ENCODE measurements at regions not wholly inside any gene's neighbourhood (a gene's known extent, or its start where the extent isn't known, plus 50 kb on each side); places are given as distances from the start of the nearest gene placed in this dataset.

GRCh38 chr2:104254017-104254416 is 599.9 kb upstream of the POU3F3 start:
- intact Hi-C loops (cut with micrococcal nuclease), result no loop called here
- Mint-ChIP-seq H3K4me3 (no peak overlapping the region), H3K9me3 (peaks cover 4% of the 10 kb centered on the region), H3K27ac (no peak overlapping the region), H3K27me3 (ENCODE audit: insufficient read depth) (no peaks in the 10 kb centered on the region), H3K36me3 (ENCODE audit: low read depth) (no peaks in the 10 kb centered on the region), H3K4me1 (ENCODE audit: low read depth) (no peaks in the 10 kb centered on the region)
- no peak for DNase-seq (ENCODE audit: low spot score)

GRCh38 chr2:104262714-104263113 is 591.2 kb upstream of the POU3F3 start:
- no peak for DNase-seq (ENCODE audit: low spot score)
- Mint-ChIP-seq H3K27ac (no peak overlapping the region), H3K9me3 (peaks cover 27% of the 10 kb centered on the region), H3K4me1 (ENCODE audit: low read depth) (no peaks in the 10 kb centered on the region), H3K27me3 (ENCODE audit: insufficient read depth) (no peaks in the 10 kb centered on the region), H3K4me3 (no peak overlapping the region), H3K36me3 (ENCODE audit: low read depth) (no peaks in the 10 kb centered on the region)
- intact Hi-C loops (cut with micrococcal nuclease), result no loop called here

GRCh38 chr2:104279646-104280045 is 574.3 kb upstream of the POU3F3 start:
- Mint-ChIP-seq H3K4me3 (no peak overlapping the region), H3K27ac (no peak overlapping the region), H3K9me3 (no peaks in the 10 kb centered on the region), H3K27me3 (ENCODE audit: insufficient read depth) (no peaks in the 10 kb centered on the region), H3K4me1 (ENCODE audit: low read depth) (no peaks in the 10 kb centered on the region), H3K36me3 (ENCODE audit: low read depth) (no peaks in the 10 kb centered on the region)
- intact Hi-C loops (cut with micrococcal nuclease), result no loop called here
- no peak for DNase-seq (ENCODE audit: low spot score)

- intact Hi-C loops (cut with micrococcal nuclease), result no loop called here
- Mint-ChIP-seq H3K9me3 (no peaks in the 10 kb centered on the region), H3K27ac (no peak overlapping the region)
These were observed 573.7 kb upstream of the POU3F3 start for GRCh38 chr2:104280216-104280615.

GRCh38 chr2:104286841-104287240 is 567.1 kb upstream of the POU3F3 start:
- H3K4me1 Mint-ChIP-seq (ENCODE audit: low read depth), result no peaks in the 10 kb centered on the region
- no peak for DNase-seq (ENCODE audit: low spot score)
- intact Hi-C loops (cut with micrococcal nuclease), result no loop called here

More at GRCh38 chr2:104280216-104280615, 573.7 kb upstream of the POU3F3 start:
- Mint-ChIP-seq H3K36me3 (ENCODE audit: low read depth) (no peaks in the 10 kb centered on the region), H3K4me3 (no peak overlapping the region), H3K27me3 (ENCODE audit: insufficient read depth) (no peaks in the 10 kb centered on the region), H3K4me1 (ENCODE audit: low read depth) (no peaks in the 10 kb centered on the region)
- DNase-seq (ENCODE audit: low spot score), result no peak

GRCh38 chr2:104289651-104290565 is 564.0 kb upstream of the POU3F3 start:
- Mint-ChIP-seq H3K36me3 (ENCODE audit: low read depth) (no peaks in the 10 kb centered on the region), H3K4me1 (ENCODE audit: low read depth) (no peaks in the 10 kb centered on the region), H3K4me3 (no peak overlapping the region), H3K27me3 (ENCODE audit: insufficient read depth) (no peaks in the 10 kb centered on the region), H3K27ac (no peak overlapping the region), H3K9me3 (no peaks in the 10 kb centered on the region)
- intact Hi-C loops (cut with micrococcal nuclease), result no loop called here
- DNase-seq (ENCODE audit: low spot score), result no peak

More at GRCh38 chr2:104286841-104287240, 567.1 kb upstream of the POU3F3 start:
- H3K27me3 Mint-ChIP-seq (ENCODE audit: insufficient read depth), result no peaks in the 10 kb centered on the region
- no peaks in the 10 kb centered on the region for H3K9me3 Mint-ChIP-seq
- H3K27ac Mint-ChIP-seq, result no peak overlapping the region
- no peak overlapping the region for H3K4me3 Mint-ChIP-seq
- H3K36me3 Mint-ChIP-seq (ENCODE audit: low read depth), result no peaks in the 10 kb centered on the region

- Mint-ChIP-seq H3K27me3 (ENCODE audit: insufficient read depth) (no peaks in the 10 kb centered on the region), H3K9me3 (no peaks in the 10 kb centered on the region), H3K36me3 (ENCODE audit: low read depth) (no peaks in the 10 kb centered on the region), H3K27ac (no peak overlapping the region), H3K4me1 (ENCODE audit: low read depth) (no peaks in the 10 kb centered on the region), H3K4me3 (no peak overlapping the region)
- intact Hi-C loops (cut with micrococcal nuclease), result no loop called here
- no peak for DNase-seq (ENCODE audit: low spot score)
These were observed 563.4 kb upstream of the POU3F3 start for GRCh38 chr2:104290566-104290891.

- H3K27me3 Mint-ChIP-seq (ENCODE audit: insufficient read depth), result no peaks in the 10 kb centered on the region
- no peak overlapping the region for H3K4me3 Mint-ChIP-seq
- H3K9me3 Mint-ChIP-seq, result no peaks in the 10 kb centered on the region
- H3K27ac Mint-ChIP-seq, result no peak overlapping the region
- no peaks in the 10 kb centered on the region for H3K4me1 Mint-ChIP-seq (ENCODE audit: low read depth)
- no peaks in the 10 kb centered on the region for H3K36me3 Mint-ChIP-seq (ENCODE audit: low read depth)
- intact Hi-C loops (cut with micrococcal nuclease), result no loop called here
- no peak for DNase-seq (ENCODE audit: low spot score)
These were observed 541.2 kb upstream of the POU3F3 start for GRCh38 chr2:104312684-104313083.

GRCh38 chr2:104318001-104318665 is 535.8 kb upstream of the POU3F3 start:
- Mint-ChIP-seq H3K4me1 (ENCODE audit: low read depth) (no peaks in the 10 kb centered on the region), H3K36me3 (ENCODE audit: low read depth) (no peaks in the 10 kb centered on the region), H3K27me3 (ENCODE audit: insufficient read depth) (no peaks in the 10 kb centered on the region), H3K27ac (no peak overlapping the region), H3K9me3 (no peaks in the 10 kb centered on the region), H3K4me3 (no peak overlapping the region)
- intact Hi-C loops (cut with micrococcal nuclease), result no loop called here
- DNase-seq (ENCODE audit: low spot score), result no peak

- Mint-ChIP-seq H3K9me3 (no peaks in the 10 kb centered on the region), H3K4me1 (ENCODE audit: low read depth) (no peaks in the 10 kb centered on the region)
- intact Hi-C loops (cut with micrococcal nuclease), result no loop called here
These were observed 532.7 kb upstream of the POU3F3 start for GRCh38 chr2:104321116-104321795.

GRCh38 chr2:104321796-104322349 is 532.0 kb upstream of the POU3F3 start:
- no peak overlapping the region for H3K4me3 Mint-ChIP-seq
- H3K27ac Mint-ChIP-seq, result no peak overlapping the region
- no peak for DNase-seq (ENCODE audit: low spot score)
- H3K9me3 Mint-ChIP-seq, result no peaks in the 10 kb centered on the region
- intact Hi-C loops (cut with micrococcal nuclease), result no loop called here
- no peaks in the 10 kb centered on the region for H3K4me1 Mint-ChIP-seq (ENCODE audit: low read depth)
- H3K27me3 Mint-ChIP-seq (ENCODE audit: insufficient read depth), result no peaks in the 10 kb centered on the region
- H3K36me3 Mint-ChIP-seq (ENCODE audit: low read depth), result no peaks in the 10 kb centered on the region

More at GRCh38 chr2:104321116-104321795, 532.7 kb upstream of the POU3F3 start:
- no peak for DNase-seq (ENCODE audit: low spot score)
- no peaks in the 10 kb centered on the region for H3K36me3 Mint-ChIP-seq (ENCODE audit: low read depth)
- H3K27ac Mint-ChIP-seq, result no peak overlapping the region
- H3K4me3 Mint-ChIP-seq, result no peak overlapping the region
- no peaks in the 10 kb centered on the region for H3K27me3 Mint-ChIP-seq (ENCODE audit: insufficient read depth)

- Mint-ChIP-seq H3K9me3 (peaks cover 12% of the 10 kb centered on the region), H3K27me3 (ENCODE audit: insufficient read depth) (no peaks in the 10 kb centered on the region), H3K36me3 (ENCODE audit: low read depth) (no peaks in the 10 kb centered on the region), H3K4me3 (no peak overlapping the region), H3K27ac (no peak overlapping the region), H3K4me1 (ENCODE audit: low read depth) (no peaks in the 10 kb centered on the region)
- DNase-seq (ENCODE audit: low spot score), result no peak
- intact Hi-C loops (cut with micrococcal nuclease), result no loop called here
These were observed 521.2 kb upstream of the POU3F3 start for GRCh38 chr2:104332731-104333130.

GRCh38 chr2:104337869-104338268 is 516.0 kb upstream of the POU3F3 start:
- Mint-ChIP-seq H3K36me3 (ENCODE audit: low read depth) (no peaks in the 10 kb centered on the region), H3K27me3 (ENCODE audit: insufficient read depth) (no peaks in the 10 kb centered on the region), H3K27ac (no peak overlapping the region), H3K9me3 (peaks cover 12% of the 10 kb centered on the region), H3K4me3 (no peak overlapping the region), H3K4me1 (ENCODE audit: low read depth) (no peaks in the 10 kb centered on the region)
- DNase-seq (ENCODE audit: low spot score), result no peak
- intact Hi-C loops (cut with micrococcal nuclease), result no loop called here

Data from activated T-helper 1 cell treated with anti-CD3 and anti-CD28 coated beads, Interleukin-12 subunit alpha, Interleukin-12 subunit beta, Interleukin-2, Interleukin-4 antibody, amounts not matched to agents 30 ng/mL and 10 ng/mL and 1 ng/mL, durations not matched to agents 14 hours and 24 hours and 36 hours (primary cell).